ENCODE measurements at regions not wholly inside any gene's neighbourhood (a gene's known extent, or its start where the extent isn't known, plus 50 kb on each side); places are given as distances from the start of the nearest gene placed in this dataset.

GRCh38 chr12:128008341-128008740 is 258.6 kb upstream of the TMEM132C start:
- no peak for TF ChIP-seq CTCF (conservative IDR thresholded peaks at IDR 0.05; ENCODE audit: low read depth in 2 of 2)
- TF ChIP-seq CREB1 (CRISPR knock-in tag; IDR thresholded peaks at IDR 0.05; ENCODE audit: low read depth): no peak
- no peak for TF ChIP-seq EZH2 (IDR thresholded peaks at IDR 0.05; ENCODE audit: low read depth, unreplicated experiment)
- TF ChIP-seq POLR2AphosphoS5 (IDR thresholded peaks at IDR 0.05; ENCODE audit: low read depth): no peak
- TF ChIP-seq REST (IDR thresholded peaks at IDR 0.05; ENCODE audit: unreplicated experiment): no peak
